Stimulated activated CD8-positive, alpha-beta memory T cell treated with anti-CD3 and anti-CD28 coated beads, Interleukin-15, amount 100 ng/mL, for 48 hours (primary cell): ENCODE measurements at regions not wholly inside any gene's neighbourhood (a gene's known extent, or its start where the extent isn't known, plus 50 kb on each side); places are given as distances from the start of the nearest gene placed in this dataset.

Experiments
- DNase-seq, 2 donors: peaks; one replicate each; pipeline ENCODE4 v3.0.0-alpha.2; 2020; ENCODE audit warnings: low read depth in 2 of 2

- peak in 1 of 2 donors; percentile 11 for DNase-seq
Measured at GRCh38 chr2:241924069-241924908, 54.8 kb downstream of the RTP5 start.

GRCh38 chr2:241924909-241925250 is 55.4 kb downstream of the RTP5 start:
- no peak for DNase-seq

DNA sequence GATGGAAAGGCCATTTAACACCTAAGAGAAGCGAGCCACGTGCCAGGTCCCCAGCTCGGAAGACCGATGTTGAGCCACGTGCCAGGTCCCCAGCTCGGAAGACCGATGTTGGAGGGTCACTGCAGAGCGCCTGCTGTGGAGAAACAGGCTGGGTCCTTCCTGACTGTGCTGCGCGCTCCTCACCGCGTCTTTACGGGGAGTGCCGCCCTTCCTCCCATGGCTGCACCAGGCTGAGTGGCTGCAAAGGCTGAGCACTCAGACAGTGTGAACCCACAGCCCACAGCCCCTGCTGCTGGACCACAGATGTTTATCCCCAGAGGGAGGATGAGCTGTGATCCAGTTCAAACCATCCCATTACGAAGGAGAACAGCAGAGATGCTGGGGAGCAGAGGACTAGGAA is 55.7 kb downstream of the RTP5 start:
- DNase-seq, result no peak

DNA sequence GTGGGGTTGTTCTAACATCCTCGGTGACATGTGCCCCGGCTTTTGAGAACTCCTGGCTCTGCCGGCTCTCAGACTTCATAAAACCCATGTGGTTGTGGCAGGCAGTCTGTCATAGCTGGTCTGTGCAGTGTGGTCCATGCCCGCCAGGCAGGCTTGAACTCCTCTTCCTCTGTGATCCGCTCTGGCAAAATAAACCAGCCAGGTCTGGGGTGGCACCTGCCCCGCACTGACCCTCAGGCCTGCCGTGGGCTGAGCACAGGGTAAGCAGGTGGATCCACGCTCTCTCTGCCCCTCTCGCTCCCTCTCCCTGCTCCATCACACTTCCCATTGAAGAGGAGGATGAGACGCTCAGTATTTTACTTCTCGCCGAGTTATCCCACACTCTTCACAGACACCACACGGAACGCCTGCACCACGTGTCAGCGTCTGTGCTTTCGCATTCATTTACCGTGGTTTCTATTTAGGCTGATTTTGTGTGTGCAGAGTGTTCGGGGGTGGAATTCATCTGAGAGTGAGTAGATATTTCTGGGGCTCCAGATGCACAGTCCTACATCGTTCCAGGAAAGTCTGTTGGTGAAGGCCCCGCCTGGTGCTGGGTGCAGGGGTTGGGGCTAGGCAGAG is 56.4 kb downstream of the RTP5 start:
- no peak for DNase-seq

DNA sequence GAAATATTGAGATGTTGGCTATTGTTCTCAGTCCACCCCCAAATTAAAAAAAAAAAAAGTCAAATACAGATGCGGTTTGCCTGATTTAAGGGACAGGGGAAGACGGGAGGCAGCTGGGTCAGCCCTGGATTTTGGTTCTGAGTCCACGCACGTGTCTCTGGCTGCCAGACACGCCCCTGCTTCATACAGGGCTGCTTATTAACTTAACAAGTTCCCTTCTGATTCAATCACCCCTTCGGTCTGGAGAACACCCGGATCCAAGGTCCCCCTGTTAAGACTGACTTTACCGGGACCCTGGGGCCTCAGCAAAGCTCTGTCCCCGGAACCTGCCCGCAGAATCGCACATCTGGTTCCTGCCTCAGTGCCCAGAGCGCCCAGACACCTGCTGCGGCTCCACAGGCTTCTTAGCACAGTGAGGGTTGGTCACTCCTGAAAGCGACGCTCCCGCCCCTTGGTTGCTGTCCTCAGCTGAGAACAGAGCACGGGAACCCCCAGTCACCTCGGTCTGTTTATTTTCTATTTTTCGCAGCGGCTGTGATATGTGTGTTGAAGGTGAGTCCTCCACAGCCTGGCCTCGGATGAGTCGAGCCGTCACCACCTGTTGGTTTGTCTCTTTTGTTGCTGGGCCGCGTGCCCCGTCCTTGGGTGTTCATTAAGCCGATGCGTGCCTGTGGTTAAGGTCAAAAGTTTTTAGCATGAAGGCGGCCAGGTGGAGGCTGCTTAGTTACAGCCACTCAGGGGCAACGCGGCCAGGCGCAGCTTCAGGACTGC is 57.2 kb downstream of the RTP5 start:
- DNase-seq, result no peak

GRCh38 chr2:241929551-241930490 is 60.3 kb downstream of the RTP5 start:
- no peak for DNase-seq

- DNase-seq, result no peak
Measured at GRCh38 chr2:241931084-241931975, 61.8 kb downstream of the RTP5 start.

- DNase-seq, result no peak
Measured at GRCh38 chr2:241931976-241932898, 62.7 kb downstream of the RTP5 start.

DNA sequence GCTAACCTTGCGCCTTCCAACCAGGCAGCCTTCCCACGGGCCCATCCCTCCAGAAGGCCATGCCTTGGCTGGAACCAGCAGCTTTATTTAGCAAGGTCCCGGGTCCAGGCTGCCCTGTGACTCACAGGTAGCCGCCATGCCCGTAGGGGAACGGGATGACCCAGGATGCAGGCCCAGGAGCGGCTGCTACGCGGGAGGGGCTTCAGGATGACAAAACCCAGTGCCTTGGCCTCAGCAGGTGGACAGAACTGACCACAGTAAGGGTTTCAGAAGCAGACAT is 63.3 kb downstream of the RTP5 start:
- no peak for DNase-seq

DNA sequence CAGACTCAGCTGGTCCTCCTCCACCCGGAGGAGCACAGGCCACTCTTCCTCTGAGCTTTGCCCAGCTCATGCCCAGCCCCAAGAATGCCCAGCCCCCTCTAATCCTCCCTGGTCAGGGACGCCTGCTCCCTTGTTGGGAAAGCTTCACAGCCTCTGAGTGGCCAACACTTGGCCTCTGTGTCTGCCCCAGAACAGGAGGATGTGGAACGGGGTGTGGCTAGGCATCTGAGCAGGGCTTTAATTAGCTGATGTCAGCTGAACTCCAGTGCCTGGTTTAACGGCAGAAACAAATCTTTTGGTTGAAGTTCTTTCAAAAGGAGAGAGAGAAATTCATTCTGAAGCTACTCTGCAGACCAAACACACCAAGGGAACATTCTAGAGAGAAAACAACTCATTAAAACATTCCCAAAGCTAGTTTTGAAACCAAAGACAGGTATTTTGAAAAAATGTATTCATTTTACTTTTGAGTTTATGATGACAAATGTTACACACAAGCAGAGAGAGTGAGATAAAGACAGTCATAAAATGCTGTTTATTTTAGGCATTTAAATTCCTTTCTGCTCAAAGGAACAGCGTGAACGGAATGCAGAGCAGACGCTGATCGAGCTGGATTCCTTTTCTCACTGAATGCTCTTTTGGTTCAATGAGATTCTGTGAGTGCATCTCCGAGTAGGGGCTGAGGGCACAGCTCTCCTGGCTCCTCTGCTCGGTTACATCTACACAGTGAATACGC is 63.8 kb downstream of the RTP5 start:
- DNase-seq, result no peak

- no peak for DNase-seq
Measured at GRCh38 chr2:241935314-241935713, 65.8 kb downstream of the RTP5 start.

DNA sequence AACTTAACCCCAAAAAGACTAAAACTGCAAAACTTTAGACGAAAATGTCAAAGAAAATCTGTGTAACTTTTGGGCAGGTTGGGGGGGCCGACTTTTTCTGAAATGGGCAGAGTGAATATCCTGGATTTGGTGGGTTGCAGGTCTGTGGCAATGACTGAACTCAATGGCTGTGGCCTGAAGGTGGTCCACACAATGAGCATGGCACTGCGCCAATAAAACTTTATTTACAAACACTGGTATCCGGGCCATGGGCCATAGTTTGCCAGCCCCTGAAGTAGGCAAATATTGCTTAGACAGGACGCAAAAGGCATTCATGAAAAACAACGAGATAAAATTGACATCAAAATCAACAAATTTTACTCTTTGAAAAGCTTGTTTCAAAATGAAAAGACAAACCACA is 66.2 kb downstream of the RTP5 start:
- no peak for DNase-seq

DNA sequence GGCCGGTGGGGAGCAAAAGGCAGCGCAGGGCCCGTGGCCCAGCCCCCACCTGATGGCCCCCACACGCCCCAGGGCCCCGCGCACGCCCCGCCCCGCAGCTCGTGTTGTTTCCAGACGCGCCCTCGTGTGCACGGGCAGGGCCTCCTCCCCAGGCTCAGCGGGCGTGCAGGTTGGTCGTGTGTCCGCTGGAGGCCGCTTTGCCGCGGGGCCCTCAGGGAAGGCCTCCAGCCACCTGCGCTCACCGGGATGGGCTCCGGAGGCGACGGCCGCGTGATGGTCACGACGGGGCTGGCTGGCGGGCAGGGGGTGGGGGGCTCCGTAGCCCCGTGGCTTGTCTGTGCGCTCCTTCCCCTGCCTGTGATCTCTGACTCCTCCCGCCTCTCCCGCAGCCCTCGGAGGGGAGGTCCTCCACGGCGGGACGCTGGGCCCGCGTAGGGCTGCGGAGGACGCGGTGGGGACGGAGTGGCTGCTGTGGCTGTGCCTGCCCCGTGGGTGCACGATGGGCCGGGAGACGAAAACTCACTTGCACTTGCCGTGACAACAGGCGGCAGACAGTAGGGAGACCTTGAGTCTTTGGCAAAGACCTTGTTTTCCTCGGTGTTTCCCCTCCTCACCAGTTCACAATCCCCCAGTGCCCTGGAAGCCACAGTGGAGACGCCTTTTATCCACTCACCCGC is 67.1 kb downstream of the RTP5 start:
- no peak for DNase-seq

GRCh38 chr2:241937297-241937696 is 67.8 kb downstream of the RTP5 start:
- no peak for DNase-seq

- no peak for DNase-seq
Measured at GRCh38 chr2:241939541-241939940, 70.0 kb downstream of the RTP5 start.

DNA sequence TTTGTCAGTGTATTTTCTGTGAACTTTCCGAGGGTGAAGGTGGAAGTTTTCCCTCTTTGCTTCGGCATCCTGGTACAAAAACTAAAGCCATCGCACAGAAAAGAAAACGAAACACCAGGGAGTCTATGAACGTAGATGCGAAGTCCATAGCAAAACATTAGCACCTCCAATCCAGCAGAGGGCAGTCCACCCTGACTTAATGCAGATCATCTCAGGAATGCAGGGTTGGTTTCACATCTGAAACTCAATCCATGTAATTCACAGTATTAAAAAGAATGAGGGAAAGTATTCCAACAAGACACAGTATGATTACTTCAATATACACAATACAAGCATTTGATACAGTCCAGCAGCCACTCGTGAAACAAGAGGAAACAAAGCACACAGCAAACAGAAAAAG is 70.8 kb downstream of the RTP5 start:
- no peak for DNase-seq

DNA sequence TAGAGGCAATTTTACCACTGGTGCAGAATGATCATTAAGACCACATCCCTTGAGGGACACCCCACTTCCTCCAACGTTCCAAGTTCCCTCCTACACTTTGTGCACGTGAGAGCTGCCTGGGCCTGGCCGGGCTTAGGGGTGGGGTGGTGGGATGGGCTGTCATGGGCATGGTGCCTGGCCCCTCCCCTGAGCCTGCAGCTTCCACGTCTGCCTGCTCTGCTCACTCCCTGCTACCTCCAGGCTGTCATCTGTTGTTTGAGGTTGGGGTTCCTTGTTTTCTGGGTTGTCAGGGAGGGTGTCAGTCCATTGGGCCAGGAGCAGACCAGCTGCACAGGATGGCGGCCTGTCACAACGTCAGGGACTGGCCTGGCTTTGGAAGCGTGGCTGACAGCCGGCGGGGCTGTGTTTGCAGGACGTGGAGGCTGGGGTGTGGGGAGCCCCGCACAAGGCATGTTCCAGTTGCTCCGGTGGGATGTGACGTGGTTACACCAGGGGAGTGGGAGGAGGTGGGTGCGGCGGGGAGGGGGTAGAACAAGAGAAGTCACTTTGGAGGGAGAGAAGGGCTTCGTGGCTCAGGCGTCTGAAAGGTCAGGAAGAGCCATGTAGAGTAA is 72.3 kb downstream of the RTP5 start:
- no peak for DNase-seq
